ENCODE measurements at regions not wholly inside any gene's neighbourhood (a gene's known extent, or its start where the extent isn't known, plus 50 kb on each side); places are given as distances from the start of the nearest gene placed in this dataset.

GRCh38 chr11:13881226-13881905, 81.2 kb upstream of the SPON1 start:
- Histone ChIP-seq H3K4me3 (ENCODE audit: control insufficient read depth in 1 of 7, extremely low read depth in 1 of 7, insufficient read depth in 4 of 7, low read depth in 2 of 7, low read length in 6 of 7) (no peak overlapping the region), H3K27me3 (replicated peaks in 2 of 5; ENCODE audit: control insufficient read depth in 4 of 5, insufficient read depth in 5 of 5, low read length in 4 of 5) (no peaks in the 10 kb centered on the region), H3K36me3 (ENCODE audit: control insufficient read depth in 4 of 4, insufficient read depth in 4 of 4, low read length in 3 of 4) (no peaks in the 10 kb centered on the region), H3K9me3 (ENCODE audit: control extremely low read depth in 1 of 5, control insufficient read depth in 4 of 5, insufficient read depth in 2 of 5, low read depth in 1 of 5, low read length in 4 of 5) (no peaks in the 10 kb centered on the region), H3K4me1 (ENCODE audit: control extremely low read depth in 1 of 4, control insufficient read depth in 4 of 4, insufficient read depth in 4 of 4, low read length in 3 of 4) (peaks cover 0 to under 1% (median 0%) of the 10 kb centered on the region in 4 experiments), H3K27ac (ENCODE audit: insufficient read depth in 1 of 2, low read depth in 1 of 2, low read length in 2 of 2, poor library complexity in 1 of 2, severe bottlenecking in 2 of 2) (no peak overlapping the region)
- WGBS (ENCODE audit: insufficient coverage) = 98% methylated on average over 10 of the region's 10 CpGs
- no peak for DNase-seq
- CTCF ChIA-PET = no interaction called here
- POLR2A ChIA-PET = no interaction called here

- CTCF ChIA-PET = interaction anchor here (1.6 kb wide), 1 partner anchor 10 kb away, joined by 3 read pairs; no protein-coding TSS in a partner anchor
- H3K27me3 ChIP-seq (replicated peaks in 2 of 5; ENCODE audit: control insufficient read depth in 4 of 5, insufficient read depth in 5 of 5, low read length in 4 of 5) = no peaks in the 10 kb centered on the region
- H3K27ac ChIP-seq (ENCODE audit: insufficient read depth in 1 of 2, low read depth in 1 of 2, low read length in 2 of 2, poor library complexity in 1 of 2, severe bottlenecking in 2 of 2) = no peak overlapping the region
- H3K4me1 ChIP-seq (ENCODE audit: control extremely low read depth in 1 of 4, control insufficient read depth in 4 of 4, insufficient read depth in 4 of 4, low read length in 3 of 4) = no peaks in the 10 kb centered on the region
- 96% methylated on average over 4 of the region's 4 CpGs for WGBS (ENCODE audit: insufficient coverage)
- POLR2A ChIA-PET = no interaction called here
- DNase-seq = no peak
- H3K9me3 ChIP-seq (ENCODE audit: control extremely low read depth in 1 of 5, control insufficient read depth in 4 of 5, insufficient read depth in 2 of 5, low read depth in 1 of 5, low read length in 4 of 5) = peaks cover 0 to 4% (median 0%) of the 10 kb centered on the region in 5 experiments
- H3K4me3 ChIP-seq (ENCODE audit: control insufficient read depth in 1 of 7, extremely low read depth in 1 of 7, insufficient read depth in 4 of 7, low read depth in 2 of 7, low read length in 6 of 7) = no peak overlapping the region
- no peaks in the 10 kb centered on the region for H3K36me3 ChIP-seq (ENCODE audit: control insufficient read depth in 4 of 4, insufficient read depth in 4 of 4, low read length in 3 of 4)
Measured at GRCh38 chr11:13883042-13883441, 79.5 kb upstream of the SPON1 start.

- 100% methylated on average over 5 of the region's 6 CpGs for WGBS (ENCODE audit: insufficient coverage)
- no peaks in the 10 kb centered on the region for H3K27me3 ChIP-seq (replicated peaks in 2 of 5; ENCODE audit: control insufficient read depth in 4 of 5, insufficient read depth in 5 of 5, low read length in 4 of 5)
- peaks cover 0 to 4% (median 0%) of the 10 kb centered on the region in 5 experiments for H3K9me3 ChIP-seq (ENCODE audit: control extremely low read depth in 1 of 5, control insufficient read depth in 4 of 5, insufficient read depth in 2 of 5, low read depth in 1 of 5, low read length in 4 of 5)
- H3K36me3 ChIP-seq (ENCODE audit: control insufficient read depth in 4 of 4, insufficient read depth in 4 of 4, low read length in 3 of 4) = no peaks in the 10 kb centered on the region
- no peak overlapping the region for H3K27ac ChIP-seq (ENCODE audit: insufficient read depth in 1 of 2, low read depth in 1 of 2, low read length in 2 of 2, poor library complexity in 1 of 2, severe bottlenecking in 2 of 2)
- H3K4me1 ChIP-seq (ENCODE audit: control extremely low read depth in 1 of 4, control insufficient read depth in 4 of 4, insufficient read depth in 4 of 4, low read length in 3 of 4) = no peaks in the 10 kb centered on the region
- H3K4me3 ChIP-seq (ENCODE audit: control insufficient read depth in 1 of 7, extremely low read depth in 1 of 7, insufficient read depth in 4 of 7, low read depth in 2 of 7, low read length in 6 of 7) = no peak overlapping the region
- POLR2A ChIA-PET = no interaction called here
- DNase-seq = no peak
- CTCF ChIA-PET = interaction anchor here (1.6 kb wide), 1 partner anchor 11 kb away, joined by 3 read pairs; no protein-coding TSS in a partner anchor
Measured at GRCh38 chr11:13883589-13883988, 78.9 kb upstream of the SPON1 start.

DNA sequence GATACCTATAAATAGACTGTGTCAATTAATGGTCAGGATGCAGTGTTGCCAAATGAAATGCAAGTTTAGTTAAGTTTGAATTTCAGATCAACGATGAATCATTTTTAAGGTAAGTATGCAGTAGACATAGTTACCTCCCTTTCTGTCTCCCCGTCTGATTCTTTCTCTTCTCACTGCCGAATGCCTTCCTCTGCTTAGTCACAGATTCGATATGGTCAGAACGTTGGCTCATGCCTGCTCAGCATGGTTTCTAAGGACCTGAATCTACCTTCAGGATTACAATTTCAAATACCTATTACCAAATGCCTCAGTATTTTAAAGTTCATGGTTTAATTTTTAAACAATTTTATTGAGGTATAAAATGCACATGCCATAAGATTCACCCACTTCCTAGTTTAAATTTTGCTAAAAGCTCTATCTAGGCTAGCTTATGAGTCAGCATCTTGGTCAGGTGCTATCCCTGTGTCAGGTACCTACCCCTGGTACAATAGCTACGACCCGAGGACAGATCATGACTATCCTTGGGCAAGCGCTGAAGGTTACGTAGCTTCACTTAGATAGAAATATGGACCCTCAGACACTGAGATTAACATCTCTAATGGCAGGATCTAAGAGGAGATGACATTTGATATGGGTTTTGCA, 78.2 kb upstream of the SPON1 start:
- no peaks in the 10 kb centered on the region for H3K27me3 ChIP-seq (replicated peaks in 2 of 5; ENCODE audit: control insufficient read depth in 4 of 5, insufficient read depth in 5 of 5, low read length in 4 of 5)
- H3K4me1 ChIP-seq (ENCODE audit: control extremely low read depth in 1 of 4, control insufficient read depth in 4 of 4, insufficient read depth in 4 of 4, low read length in 3 of 4) = no peaks in the 10 kb centered on the region
- H3K9me3 ChIP-seq (ENCODE audit: control extremely low read depth in 1 of 5, control insufficient read depth in 4 of 5, insufficient read depth in 2 of 5, low read depth in 1 of 5, low read length in 4 of 5) = peaks cover 0 to 4% (median 0%) of the 10 kb centered on the region in 5 experiments
- H3K4me3 ChIP-seq (ENCODE audit: control insufficient read depth in 1 of 7, extremely low read depth in 1 of 7, insufficient read depth in 4 of 7, low read depth in 2 of 7, low read length in 6 of 7) = no peak overlapping the region
- ChIA-PET CTCF (interaction anchor here (1.6 kb wide), 1 partner anchor 11 kb away, joined by 3 read pairs; no protein-coding TSS in a partner anchor), POLR2A (no interaction called here)
- no peak overlapping the region for H3K27ac ChIP-seq (ENCODE audit: insufficient read depth in 1 of 2, low read depth in 1 of 2, low read length in 2 of 2, poor library complexity in 1 of 2, severe bottlenecking in 2 of 2)
- H3K36me3 ChIP-seq (ENCODE audit: control insufficient read depth in 4 of 4, insufficient read depth in 4 of 4, low read length in 3 of 4) = no peaks in the 10 kb centered on the region
- DNase-seq = no peak
- WGBS (ENCODE audit: insufficient coverage) = 94% methylated on average over 4 of the region's 9 CpGs

GRCh38 chr11:13885083-13885482, 77.4 kb upstream of the SPON1 start:
- Histone ChIP-seq H3K9me3 (ENCODE audit: control extremely low read depth in 1 of 5, control insufficient read depth in 4 of 5, insufficient read depth in 2 of 5, low read depth in 1 of 5, low read length in 4 of 5) (peaks cover 0 to 4% (median 0%) of the 10 kb centered on the region in 5 experiments), H3K27ac (ENCODE audit: insufficient read depth in 1 of 2, low read depth in 1 of 2, low read length in 2 of 2, poor library complexity in 1 of 2, severe bottlenecking in 2 of 2) (no peak overlapping the region), H3K4me3 (ENCODE audit: control insufficient read depth in 1 of 7, extremely low read depth in 1 of 7, insufficient read depth in 4 of 7, low read depth in 2 of 7, low read length in 6 of 7) (no peak overlapping the region), H3K27me3 (replicated peaks in 2 of 5; ENCODE audit: control insufficient read depth in 4 of 5, insufficient read depth in 5 of 5, low read length in 4 of 5) (no peaks in the 10 kb centered on the region), H3K36me3 (ENCODE audit: control insufficient read depth in 4 of 4, insufficient read depth in 4 of 4, low read length in 3 of 4) (no peaks in the 10 kb centered on the region), H3K4me1 (ENCODE audit: control extremely low read depth in 1 of 4, control insufficient read depth in 4 of 4, insufficient read depth in 4 of 4, low read length in 3 of 4) (peaks cover 0 to 4% (median 0%) of the 10 kb centered on the region in 4 experiments)
- ChIA-PET CTCF (interaction anchor here (1.6 kb wide), 1 partner anchor 10 kb away, joined by 5 read pairs; no protein-coding TSS in a partner anchor), POLR2A (no interaction called here)
- WGBS (ENCODE audit: insufficient coverage) = no CpG with 5 or more reads among the region's 1 CpG
- DNase-seq = no peak

DNA sequence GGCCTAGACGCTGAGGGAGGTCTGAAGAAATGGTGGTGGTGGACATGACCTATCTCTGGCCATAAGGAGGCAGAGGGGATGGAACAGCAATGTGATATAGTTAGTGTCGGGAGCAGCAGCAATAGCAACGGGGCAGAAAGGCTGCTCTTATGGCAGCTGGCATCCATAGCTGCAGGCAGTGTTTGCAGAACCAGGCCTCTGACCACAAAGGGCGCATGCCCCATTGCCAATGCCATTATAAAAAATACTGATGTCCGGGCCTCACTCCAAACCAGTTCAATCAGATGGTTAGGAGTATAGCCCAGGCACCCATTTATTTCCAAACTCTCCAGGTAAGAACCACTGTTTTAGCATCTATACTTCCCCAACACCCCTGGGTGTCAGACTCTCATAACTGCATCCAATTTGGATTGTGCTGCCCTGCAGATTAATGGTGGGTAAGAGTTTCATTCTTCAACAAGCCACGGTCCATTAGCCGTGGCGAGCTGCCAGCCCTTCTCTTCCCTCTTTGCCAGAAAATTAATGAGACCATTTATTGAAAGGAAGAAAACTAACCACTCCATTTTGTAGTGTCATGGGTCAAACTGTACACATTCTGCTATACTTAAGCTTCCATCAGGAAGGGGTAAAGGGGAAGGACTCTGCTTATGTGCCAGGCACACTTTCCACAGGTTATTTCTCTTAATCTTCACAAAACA, 72.8 kb upstream of the SPON1 start:
- Histone ChIP-seq H3K27ac (ENCODE audit: insufficient read depth in 1 of 2, low read depth in 1 of 2, low read length in 2 of 2, poor library complexity in 1 of 2, severe bottlenecking in 2 of 2) (no peak overlapping the region), H3K9me3 (ENCODE audit: control extremely low read depth in 1 of 5, control insufficient read depth in 4 of 5, insufficient read depth in 2 of 5, low read depth in 1 of 5, low read length in 4 of 5) (peaks cover 0 to 4% (median 0%) of the 10 kb centered on the region in 5 experiments), H3K4me1 (ENCODE audit: control extremely low read depth in 1 of 4, control insufficient read depth in 4 of 4, insufficient read depth in 4 of 4, low read length in 3 of 4) (peaks cover 0 to 15% (median 13%) of the 10 kb centered on the region in 4 experiments), H3K4me3 (ENCODE audit: control insufficient read depth in 1 of 7, extremely low read depth in 1 of 7, insufficient read depth in 4 of 7, low read depth in 2 of 7, low read length in 6 of 7) (no peak overlapping the region), H3K36me3 (ENCODE audit: control insufficient read depth in 4 of 4, insufficient read depth in 4 of 4, low read length in 3 of 4) (no peaks in the 10 kb centered on the region), H3K27me3 (replicated peaks in 2 of 5; ENCODE audit: control insufficient read depth in 4 of 5, insufficient read depth in 5 of 5, low read length in 4 of 5) (no peaks in the 10 kb centered on the region)
- WGBS (ENCODE audit: insufficient coverage) = 93% methylated on average over 7 of the region's 8 CpGs
- no peak for DNase-seq
- POLR2A ChIA-PET = no interaction called here
- CTCF ChIA-PET = no interaction called here
